ENCODE measurements at regions not wholly inside any gene's neighbourhood (a gene's known extent, or its start where the extent isn't known, plus 50 kb on each side); places are given as distances from the start of the nearest gene placed in this dataset.

- TF ChIP-seq YY1 (IDR thresholded peaks at IDR 0.05; ENCODE audit: low read depth) (no peak), RAD21 (IDR thresholded peaks at IDR 0.05; ENCODE audit: low read depth) (no peak)
Observed at GRCh38 chr1:209510063-209510462, 73.5 kb upstream of the CAMK1G start.

All from Ishikawa (cell line).